Psoas muscle (tissue), 7 donors: ENCODE measurements at regions not wholly inside any gene's neighbourhood (a gene's known extent, or its start where the extent isn't known, plus 50 kb on each side); places are given as distances from the start of the nearest gene placed in this dataset.

Experiments
- ATAC-seq, 4 donors: fragments of 200-7000 bp; cut with Tn5 transposase; one replicate each; pipeline ENCODE4 v1.9.1; 2020; ENCODE audit warnings: moderate library complexity in 3 of 4, mild to moderate bottlenecking in 2 of 4
- DNase-seq, 2 donors: peaks; one replicate each; pipeline ENCODE4 v3.0.0-alpha.2; 2020
- H3K27ac ChIP-seq: fragments of 200-600 bp; one replicate; pipeline ENCODE4 v1.8.0; 2022
- H3K27me3 ChIP-seq, 3 donors: fragments of 200-600 bp in 1 of 3; one replicate each; pipeline versions ENCODE4 v1.6.1 to v1.8.0; 2013 to 2022; ENCODE audit warnings: low read length in 2 of 3, mild to moderate bottlenecking in 2 of 3, moderate library complexity in 1 of 3; ENCODE audit not compliant: insufficient read depth in 3 of 3
- H3K36me3 ChIP-seq, 2 donors: fragments of 200-600 bp in 1 of 2; one replicate each; pipeline versions ENCODE4 v1.6.1 to v1.8.0; 2013 to 2022; ENCODE audit warnings: low read depth in 1 of 2, mild to moderate bottlenecking in 1 of 2, moderate library complexity in 1 of 2; ENCODE audit not compliant: insufficient read depth in 1 of 2
- H3K4me1 ChIP-seq: fragments of 200-600 bp; one replicate; pipeline ENCODE4 v1.8.0; 2022
- H3K4me3 ChIP-seq: fragments of 200-600 bp; one replicate; pipeline ENCODE4 v1.8.0; 2022; ENCODE audit warnings: mild to moderate bottlenecking
- H3K9me3 ChIP-seq: fragments of 200-600 bp; one replicate; pipeline ENCODE4 v1.8.0; 2022
- WGBS, 3 donors: extraction: QIAGEN DNeasy Blood & Tissue Kit; methylation state at CpG; one replicate each; pipeline versions ENCODE4 v1.1.6 to v1.1.7; 2013; 5-methylcytosine and 5-hydroxymethylcytosine counted together
- intact Hi-C, 2 donors: fragments of 100-400 bp; cut with DNase I; formaldehyde crosslinking; loops; one replicate each; pipeline versions ENCODE4 v1.11.0 to v1.14.2; 2022
- TF ChIP-seq, protein P1 (sequence below): fragments of 200-600 bp; IDR thresholded peaks from one replicate; pipeline ENCODE4 v1.8.0; 2022; ENCODE audit warnings: antibody characterized with exemption
- donor health status: healthy with polysubstance abuse.
- donor health status: DM: no; HTN: no; CAD: no; lungs with moderate emphysema.
- donor health status: Bipolar disorder and iron deficiency.
- donor health status: healthy.
- donor health status: DM: yes; HTN: yes; CAD: no.
- donor health status: DM: no; HTN: no; CAD: no.
- donor health status: DM: yes; HTN: yes; CAD: no.

DNA sequence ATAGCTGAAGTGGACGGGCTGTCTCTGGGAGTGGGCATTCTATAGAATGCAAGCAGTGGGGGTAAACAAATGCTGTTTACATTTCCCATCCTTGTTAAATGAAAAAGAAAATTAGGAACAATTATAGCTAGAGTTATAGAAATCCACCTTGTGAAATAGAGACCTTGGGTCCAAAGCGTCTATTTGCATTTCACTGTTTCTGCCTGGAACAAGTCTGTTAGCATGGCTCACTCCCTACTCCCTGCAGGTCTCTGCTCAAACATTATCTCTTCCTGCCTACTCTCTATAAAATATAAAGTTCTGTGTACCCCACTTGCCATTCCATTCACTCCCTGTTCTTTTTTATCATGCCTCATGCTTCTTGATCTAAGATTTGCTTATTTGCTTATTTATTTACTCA, 975.7 kb upstream of the WWC1 start:
- Histone ChIP-seq H3K9me3 (no peaks in the 10 kb centered on the region), H3K36me3 (no peaks in the 10 kb centered on the region), H3K4me3 (no peak overlapping the region), H3K27me3 (no peaks in the 10 kb centered on the region), H3K4me1 (no peaks in the 10 kb centered on the region), H3K27ac (no peak overlapping the region)
- ATAC-seq (no peak), DNase-seq (no peak)
- 80 to 86% (median 83%) methylated on average over 2 of the region's 2 CpGs for WGBS, 3 donors
- TF ChIP-seq, protein P1, sequence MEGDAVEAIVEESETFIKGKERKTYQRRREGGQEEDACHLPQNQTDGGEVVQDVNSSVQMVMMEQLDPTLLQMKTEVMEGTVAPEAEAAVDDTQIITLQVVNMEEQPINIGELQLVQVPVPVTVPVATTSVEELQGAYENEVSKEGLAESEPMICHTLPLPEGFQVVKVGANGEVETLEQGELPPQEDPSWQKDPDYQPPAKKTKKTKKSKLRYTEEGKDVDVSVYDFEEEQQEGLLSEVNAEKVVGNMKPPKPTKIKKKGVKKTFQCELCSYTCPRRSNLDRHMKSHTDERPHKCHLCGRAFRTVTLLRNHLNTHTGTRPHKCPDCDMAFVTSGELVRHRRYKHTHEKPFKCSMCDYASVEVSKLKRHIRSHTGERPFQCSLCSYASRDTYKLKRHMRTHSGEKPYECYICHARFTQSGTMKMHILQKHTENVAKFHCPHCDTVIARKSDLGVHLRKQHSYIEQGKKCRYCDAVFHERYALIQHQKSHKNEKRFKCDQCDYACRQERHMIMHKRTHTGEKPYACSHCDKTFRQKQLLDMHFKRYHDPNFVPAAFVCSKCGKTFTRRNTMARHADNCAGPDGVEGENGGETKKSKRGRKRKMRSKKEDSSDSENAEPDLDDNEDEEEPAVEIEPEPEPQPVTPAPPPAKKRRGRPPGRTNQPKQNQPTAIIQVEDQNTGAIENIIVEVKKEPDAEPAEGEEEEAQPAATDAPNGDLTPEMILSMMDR: no peak
- intact Hi-C loops: no loop called here

DNA sequence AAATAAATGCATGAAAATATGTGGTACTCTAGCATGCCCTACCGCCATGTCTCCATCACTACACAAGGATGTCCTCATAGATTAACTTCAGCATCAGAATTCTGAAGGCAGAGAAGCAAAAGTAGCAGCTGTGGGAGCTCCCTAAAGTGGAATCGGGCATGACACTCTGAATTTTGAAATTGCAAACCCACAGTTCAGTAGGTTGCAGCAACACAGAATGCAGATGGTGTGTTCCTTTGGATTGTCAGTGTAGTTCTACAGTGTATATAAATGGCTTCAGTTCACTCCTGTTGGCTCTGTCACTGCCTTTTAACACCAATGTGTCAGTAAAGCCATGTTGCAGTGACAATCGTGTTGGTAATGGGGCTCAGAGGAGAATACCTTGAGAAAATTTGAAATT, 973.6 kb upstream of the WWC1 start:
- Histone ChIP-seq H3K27ac (no peak overlapping the region), H3K4me3 (no peak overlapping the region), H3K36me3 (no peaks in the 10 kb centered on the region), H3K4me1 (no peaks in the 10 kb centered on the region), H3K9me3 (no peaks in the 10 kb centered on the region), H3K27me3 (no peaks in the 10 kb centered on the region)
- ATAC-seq (no peak), DNase-seq (no peak)
- WGBS, 3 donors: 58 to 67% (median 60%) methylated on average over 3 of the region's 3 CpGs
- intact Hi-C loops: no loop called here
- TF ChIP-seq, protein P1: no peak

DNA sequence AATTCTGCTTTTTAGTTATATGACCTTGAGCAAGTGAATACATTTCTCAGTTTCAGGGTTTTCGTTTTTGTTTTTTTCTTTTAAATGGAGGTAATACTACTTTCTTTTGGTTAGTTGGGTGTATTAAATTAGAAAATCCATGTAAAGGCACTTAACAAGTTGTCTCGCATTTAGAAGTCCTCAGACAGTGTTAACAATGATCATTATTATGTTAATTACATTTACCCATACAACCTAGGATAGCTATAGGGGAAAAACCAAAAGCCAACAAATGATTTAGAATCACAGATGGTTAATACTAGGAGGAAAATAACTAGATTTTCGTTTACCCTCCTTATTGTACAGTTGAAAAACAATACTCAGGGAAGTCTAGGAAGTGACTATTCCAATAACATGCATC, 972.2 kb upstream of the WWC1 start:
- DNase-seq: no peak
- Histone ChIP-seq H3K9me3 (no peaks in the 10 kb centered on the region), H3K4me3 (no peak overlapping the region), H3K4me1 (no peaks in the 10 kb centered on the region), H3K27me3 (no peaks in the 10 kb centered on the region), H3K27ac (no peak overlapping the region), H3K36me3 (no peaks in the 10 kb centered on the region)
- 62 to 72% (median 62%) methylated on average over 3 of the region's 3 CpGs for WGBS, 3 donors
- TF ChIP-seq, protein P1: no peak
- intact Hi-C loops: no loop called here
- ATAC-seq: no peak

DNA sequence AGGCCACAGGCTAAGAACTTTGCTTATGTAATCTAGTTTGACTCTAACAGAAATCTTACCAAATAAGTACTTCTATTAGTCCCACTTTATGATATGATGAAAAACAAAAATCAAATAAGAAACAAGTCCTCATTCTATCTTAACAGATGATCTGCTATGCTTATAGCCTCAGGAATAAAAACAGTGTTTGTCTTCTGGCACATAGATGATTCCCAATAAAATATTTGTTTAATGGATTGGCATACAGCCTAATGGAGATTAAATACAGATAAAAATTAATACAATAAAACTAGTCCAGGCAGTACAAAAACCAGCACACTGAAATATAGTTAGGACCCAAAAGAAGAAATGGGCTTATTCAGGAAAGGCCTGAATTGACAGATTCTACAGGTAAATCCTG, 971.4 kb upstream of the WWC1 start:
- no peaks in the 10 kb centered on the region for H3K4me1 ChIP-seq
- H3K4me3 ChIP-seq: no peak overlapping the region
- DNase-seq: no peak
- no peak overlapping the region for H3K27ac ChIP-seq
- no peaks in the 10 kb centered on the region for H3K27me3 ChIP-seq
- intact Hi-C loops: no loop called here
- no peaks in the 10 kb centered on the region for H3K36me3 ChIP-seq
- ATAC-seq: no peak
- no peaks in the 10 kb centered on the region for H3K9me3 ChIP-seq
- TF ChIP-seq, protein P1: no peak

DNA sequence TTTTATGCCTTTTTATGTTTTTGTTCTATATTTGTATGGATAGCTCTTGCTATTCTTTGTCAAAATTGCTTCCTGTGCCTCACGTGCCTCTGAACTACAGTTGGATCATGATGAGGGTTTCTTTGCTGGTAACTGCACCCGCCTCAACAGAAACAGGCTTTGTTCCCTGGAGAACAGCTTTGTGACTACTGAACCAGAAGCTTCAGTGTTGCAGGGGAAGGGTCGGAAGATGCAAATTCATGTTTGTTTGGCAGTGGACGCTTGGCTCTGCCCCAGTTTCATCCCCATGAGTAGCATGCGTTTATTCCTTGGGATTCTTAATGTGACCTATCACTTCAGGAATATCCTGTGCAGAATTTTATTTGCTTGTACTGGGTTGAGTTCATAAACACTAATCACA, 959.1 kb upstream of the WWC1 start:
- Histone ChIP-seq H3K36me3 (no peaks in the 10 kb centered on the region), H3K27me3 (no peaks in the 10 kb centered on the region), H3K4me3 (no peak overlapping the region), H3K4me1 (no peaks in the 10 kb centered on the region), H3K9me3 (no peaks in the 10 kb centered on the region), H3K27ac (no peak overlapping the region)
- TF ChIP-seq, protein P1: no peak
- intact Hi-C loops: no loop called here
- no peak for DNase-seq
- ATAC-seq: no peak
- WGBS, 3 donors: 63 to 75% (median 65%) methylated on average over 5 of the region's 5 CpGs
